ENCODE measurements at regions not wholly inside any gene's neighbourhood (a gene's known extent, or its start where the extent isn't known, plus 50 kb on each side); places are given as distances from the start of the nearest gene placed in this dataset.
A peak's percentile ranks its signal among the peaks of the same experiment; 100 is the strongest.

- no peak for ATAC-seq (replicated peaks; ENCODE audit: extremely low read depth, poor library complexity, severe bottlenecking)
- Mint-ChIP-seq H3K27ac (ENCODE audit: low read depth) (no peak overlapping the region), H3K4me1 (no peaks in the 10 kb centered on the region), H3K36me3 (ENCODE audit: insufficient read depth) (peaks cover 2% of the 10 kb centered on the region), H3K9me3 (no peaks in the 10 kb centered on the region), H3K4me3 (no peak overlapping the region), H3K27me3 (peaks cover 81% of the 10 kb centered on the region)
- DNase-seq (ENCODE audit: low spot score in 2 of 2) = no peak
Observed at GRCh38 chr10:78749898-78750297, 318.9 kb upstream of the ZMIZ1 start.

- DNase-seq (ENCODE audit: low spot score in 2 of 2) = no peak
- no peaks in the 10 kb centered on the region for H3K4me1 Mint-ChIP-seq
- no peak overlapping the region for H3K27ac Mint-ChIP-seq (ENCODE audit: low read depth)
- peaks cover 2% of the 10 kb centered on the region for H3K36me3 Mint-ChIP-seq (ENCODE audit: insufficient read depth)
- H3K9me3 Mint-ChIP-seq = no peaks in the 10 kb centered on the region
- no peak overlapping the region for H3K4me3 Mint-ChIP-seq
- ATAC-seq (replicated peaks; ENCODE audit: extremely low read depth, poor library complexity, severe bottlenecking) = no peak
- peaks cover 76% of the 10 kb centered on the region for H3K27me3 Mint-ChIP-seq
Observed at GRCh38 chr10:78750418-78750817, 318.3 kb upstream of the ZMIZ1 start.

GRCh38 chr10:78751716-78752115 is 317.1 kb upstream of the ZMIZ1 start:
- H3K4me1 Mint-ChIP-seq = no peaks in the 10 kb centered on the region
- ATAC-seq (replicated peaks; ENCODE audit: extremely low read depth, poor library complexity, severe bottlenecking) (no peak), DNase-seq (ENCODE audit: low spot score in 2 of 2) (no peak)
- H3K4me3 Mint-ChIP-seq = no peak overlapping the region
- peaks cover 2% of the 10 kb centered on the region for H3K36me3 Mint-ChIP-seq (ENCODE audit: insufficient read depth)
- H3K27ac Mint-ChIP-seq (ENCODE audit: low read depth) = no peak overlapping the region
- H3K9me3 Mint-ChIP-seq = no peaks in the 10 kb centered on the region
- peaks cover 74% of the 10 kb centered on the region for H3K27me3 Mint-ChIP-seq

GRCh38 chr10:78752221-78752620 is 316.5 kb upstream of the ZMIZ1 start:
- Mint-ChIP-seq H3K4me3 (no peak overlapping the region), H3K27ac (ENCODE audit: low read depth) (no peak overlapping the region), H3K9me3 (no peaks in the 10 kb centered on the region), H3K27me3 (peaks cover 74% of the 10 kb centered on the region), H3K36me3 (ENCODE audit: insufficient read depth) (peaks cover 2% of the 10 kb centered on the region), H3K4me1 (no peaks in the 10 kb centered on the region)
- ATAC-seq (replicated peaks; ENCODE audit: extremely low read depth, poor library complexity, severe bottlenecking) = no peak
- DNase-seq (ENCODE audit: low spot score in 2 of 2) = no peak

GRCh38 chr10:78752708-78753107 is 316.1 kb upstream of the ZMIZ1 start:
- H3K9me3 Mint-ChIP-seq = no peaks in the 10 kb centered on the region
- H3K27me3 Mint-ChIP-seq = peaks cover 74% of the 10 kb centered on the region
- DNase-seq (ENCODE audit: low spot score in 2 of 2) = no peak
- no peak overlapping the region for H3K4me3 Mint-ChIP-seq
- no peak for ATAC-seq (replicated peaks; ENCODE audit: extremely low read depth, poor library complexity, severe bottlenecking)
- H3K27ac Mint-ChIP-seq (ENCODE audit: low read depth) = no peak overlapping the region
- peaks cover 2% of the 10 kb centered on the region for H3K36me3 Mint-ChIP-seq (ENCODE audit: insufficient read depth)
- no peaks in the 10 kb centered on the region for H3K4me1 Mint-ChIP-seq

- Mint-ChIP-seq H3K27ac (ENCODE audit: low read depth) (no peak overlapping the region), H3K27me3 (peaks cover 72% of the 10 kb centered on the region), H3K4me3 (no peak overlapping the region), H3K36me3 (ENCODE audit: insufficient read depth) (peaks cover 2% of the 10 kb centered on the region), H3K4me1 (no peaks in the 10 kb centered on the region), H3K9me3 (no peaks in the 10 kb centered on the region)
- DNase-seq (ENCODE audit: low spot score in 2 of 2) (no peak), ATAC-seq (replicated peaks; ENCODE audit: extremely low read depth, poor library complexity, severe bottlenecking) (no peak)
Observed at GRCh38 chr10:78754269-78755062, 314.3 kb upstream of the ZMIZ1 start.

DNA sequence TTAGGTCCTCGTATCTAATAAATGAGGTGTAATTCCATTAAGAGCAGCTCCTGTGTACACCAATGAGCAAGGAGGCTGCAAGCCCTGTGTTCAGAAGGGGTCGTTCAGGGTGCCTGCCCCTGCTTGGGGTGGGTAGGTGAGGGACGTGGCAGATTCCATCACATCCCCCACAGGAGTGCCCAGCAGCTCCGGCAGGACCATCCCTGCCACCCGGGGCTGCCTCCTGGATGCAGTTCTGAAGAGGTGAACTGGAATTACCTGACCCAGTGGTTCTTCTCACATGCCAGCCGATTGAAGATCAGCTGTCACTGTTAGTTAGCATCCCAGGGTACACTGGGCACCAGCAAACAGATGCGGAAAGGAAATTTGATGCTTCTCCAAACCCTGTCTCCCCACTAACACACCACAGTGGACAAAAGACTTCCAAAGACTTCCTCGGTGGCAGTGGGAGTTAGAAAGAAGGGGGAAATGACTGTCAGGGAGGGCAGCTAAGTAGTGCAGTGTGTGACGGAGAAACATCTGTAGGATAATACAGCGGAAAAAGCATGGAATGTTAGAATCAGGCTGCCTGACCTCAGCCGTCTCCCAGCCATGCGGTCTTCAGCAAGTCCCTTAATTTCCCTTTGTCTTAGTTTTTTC is 313.6 kb upstream of the ZMIZ1 start:
- DNase-seq (ENCODE audit: low spot score in 2 of 2) = no peak
- no peaks in the 10 kb centered on the region for H3K9me3 Mint-ChIP-seq
- no peaks in the 10 kb centered on the region for H3K4me1 Mint-ChIP-seq
- H3K27ac Mint-ChIP-seq (ENCODE audit: low read depth) = no peak overlapping the region
- no peak for ATAC-seq (replicated peaks; ENCODE audit: extremely low read depth, poor library complexity, severe bottlenecking)
- H3K4me3 Mint-ChIP-seq = no peak overlapping the region
- peaks cover 1% of the 10 kb centered on the region for H3K36me3 Mint-ChIP-seq (ENCODE audit: insufficient read depth)
- peaks cover 72% of the 10 kb centered on the region for H3K27me3 Mint-ChIP-seq

GRCh38 chr10:78755877-78756455 is 312.8 kb upstream of the ZMIZ1 start:
- no peaks in the 10 kb centered on the region for H3K36me3 Mint-ChIP-seq (ENCODE audit: insufficient read depth)
- H3K4me1 Mint-ChIP-seq = no peaks in the 10 kb centered on the region
- H3K4me3 Mint-ChIP-seq = no peak overlapping the region
- DNase-seq (ENCODE audit: low spot score in 2 of 2) = no peak
- no peaks in the 10 kb centered on the region for H3K9me3 Mint-ChIP-seq
- H3K27me3 Mint-ChIP-seq = peaks cover 68% of the 10 kb centered on the region
- no peak overlapping the region for H3K27ac Mint-ChIP-seq (ENCODE audit: low read depth)
- no peak for ATAC-seq (replicated peaks; ENCODE audit: extremely low read depth, poor library complexity, severe bottlenecking)

DNA sequence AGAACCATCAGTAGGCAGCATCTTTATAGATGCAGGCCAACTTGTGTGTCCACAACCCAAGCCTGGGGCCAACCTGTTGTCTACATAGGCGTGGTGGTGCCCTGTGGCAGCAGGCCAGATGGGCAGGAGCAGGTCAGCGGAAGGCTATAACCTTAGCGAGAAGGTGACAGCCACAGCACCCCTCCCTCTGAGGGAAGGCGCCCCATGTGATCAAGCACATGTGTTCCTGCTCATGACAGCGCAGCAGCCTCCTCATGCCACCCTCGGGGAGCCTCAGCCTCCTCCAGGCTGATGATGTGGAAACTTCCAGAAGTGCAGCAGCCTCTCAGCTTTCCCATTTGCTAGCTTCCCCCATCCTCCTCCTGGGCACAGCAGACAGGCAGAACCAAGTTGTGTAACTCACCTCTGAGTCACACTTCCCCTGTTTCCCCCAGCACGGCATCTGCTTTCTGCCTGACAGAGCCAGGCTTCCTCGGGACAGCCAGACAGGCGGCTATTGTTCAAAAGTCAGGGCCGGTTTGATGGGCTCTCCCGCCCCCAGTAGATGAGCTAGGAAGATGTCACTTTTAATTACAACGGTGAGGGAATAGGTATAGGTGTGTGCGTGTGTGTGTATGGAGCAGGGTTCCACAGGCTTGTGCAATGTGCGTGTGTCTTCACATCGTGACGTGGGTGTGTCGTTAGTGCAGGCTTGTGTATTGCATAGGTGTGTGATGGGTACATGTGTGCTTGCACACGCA is 312.0 kb upstream of the ZMIZ1 start:
- H3K4me1 Mint-ChIP-seq = no peaks in the 10 kb centered on the region
- H3K27ac Mint-ChIP-seq (ENCODE audit: low read depth) = no peak overlapping the region
- H3K4me3 Mint-ChIP-seq = no peak overlapping the region
- H3K36me3 Mint-ChIP-seq (ENCODE audit: insufficient read depth) = no peaks in the 10 kb centered on the region
- DNase-seq (ENCODE audit: low spot score in 2 of 2) (no peak), ATAC-seq (replicated peaks; ENCODE audit: extremely low read depth, poor library complexity, severe bottlenecking) (peak; percentile 28)
- no peaks in the 10 kb centered on the region for H3K9me3 Mint-ChIP-seq
- peaks cover 60% of the 10 kb centered on the region for H3K27me3 Mint-ChIP-seq

GRCh38 chr10:78757344-78757925 is 311.3 kb upstream of the ZMIZ1 start:
- Mint-ChIP-seq H3K27me3 (peaks cover 53% of the 10 kb centered on the region), H3K27ac (ENCODE audit: low read depth) (no peak overlapping the region), H3K36me3 (ENCODE audit: insufficient read depth) (no peaks in the 10 kb centered on the region), H3K9me3 (no peaks in the 10 kb centered on the region), H3K4me1 (no peaks in the 10 kb centered on the region), H3K4me3 (no peak overlapping the region)
- no peak for DNase-seq (ENCODE audit: low spot score in 2 of 2)
- ATAC-seq (replicated peaks; ENCODE audit: extremely low read depth, poor library complexity, severe bottlenecking) = no peak

GRCh38 chr10:78758176-78758575 is 310.6 kb upstream of the ZMIZ1 start:
- H3K27ac Mint-ChIP-seq (ENCODE audit: low read depth) = no peak overlapping the region
- H3K9me3 Mint-ChIP-seq = no peaks in the 10 kb centered on the region
- H3K36me3 Mint-ChIP-seq (ENCODE audit: insufficient read depth) = no peaks in the 10 kb centered on the region
- no peaks in the 10 kb centered on the region for H3K4me1 Mint-ChIP-seq
- H3K4me3 Mint-ChIP-seq = no peak overlapping the region
- DNase-seq (ENCODE audit: low spot score in 2 of 2) = no peak
- no peak for ATAC-seq (replicated peaks; ENCODE audit: extremely low read depth, poor library complexity, severe bottlenecking)
- H3K27me3 Mint-ChIP-seq = peaks cover 46% of the 10 kb centered on the region

GRCh38 chr10:78759456-78760120 is 309.2 kb upstream of the ZMIZ1 start:
- H3K27me3 Mint-ChIP-seq = peaks cover 32% of the 10 kb centered on the region
- no peak overlapping the region for H3K4me3 Mint-ChIP-seq
- no peaks in the 10 kb centered on the region for H3K9me3 Mint-ChIP-seq
- no peaks in the 10 kb centered on the region for H3K36me3 Mint-ChIP-seq (ENCODE audit: insufficient read depth)
- no peak for DNase-seq (ENCODE audit: low spot score in 2 of 2)
- no peak for ATAC-seq (replicated peaks; ENCODE audit: extremely low read depth, poor library complexity, severe bottlenecking)
- no peak overlapping the region for H3K27ac Mint-ChIP-seq (ENCODE audit: low read depth)
- H3K4me1 Mint-ChIP-seq = no peaks in the 10 kb centered on the region

All from central memory CD8-positive, alpha-beta T cell (primary cell).